Body of pancreas (tissue), 4 donors: ENCODE measurements at regions not wholly inside any gene's neighbourhood (a gene's known extent, or its start where the extent isn't known, plus 50 kb on each side); places are given as distances from the start of the nearest gene placed in this dataset.

Source experiments
- ATAC-seq: fragments of 150-250 bp; one replicate; pipeline ENCODE4 v1.9.1; 2016
- DNase-seq, 4 donors: peaks; one replicate each; pipeline ENCODE4 v3.0.0-alpha.2; 2019
- H3K27ac ChIP-seq, 4 donors: fragments of 200-600 bp; sonication (generic); 1 replicate in 3 of 4; 2 replicates in 1 of 4; pipeline versions ENCODE4 v1.5.1 to v1.6.1; 2016 to 2019; ENCODE audit warnings: mild to moderate bottlenecking in 1 of 4, mixed read lengths in 1 of 4, moderate library complexity in 1 of 4
- H3K27me3 ChIP-seq, 2 donors: fragments of 200-600 bp; sonication (generic); one replicate each; pipeline ENCODE4 v1.6.0; 2016; ENCODE audit warnings: mild to moderate bottlenecking in 1 of 2
- H3K36me3 ChIP-seq, 2 donors: fragments of 200-600 bp; sonication (generic); replicated peaks in 1 of 2; 2 replicates each; pipeline ENCODE4 v1.5.1; 2016; ENCODE audit warnings: low read depth in 2 of 2; ENCODE audit not compliant: insufficient read depth in 1 of 2
- H3K4me1 ChIP-seq: fragments of 200-600 bp; sonication (generic); one replicate; pipeline ENCODE4 v1.6.0; 2016
- H3K4me3 ChIP-seq, 2 donors: fragments of 200-600 bp; sonication (generic); 1 replicate in 1 of 2; 2 replicates in 1 of 2; pipeline ENCODE4 v1.5.1; 2016 to 2019
- H3K9me3 ChIP-seq, 3 donors: fragments of 200-600 bp; sonication (generic); 1 replicate in 2 of 3; 2 replicates in 1 of 3; pipeline ENCODE4 v1.5.1; 2016
- CTCF ChIP-seq, 7 experiments: fragments of 450-650 bp in 4 of 7; fragments of 200-600 bp in 3 of 7; sonication (generic) in 3 of 7; IDR thresholded peaks; one replicate each; pipeline ENCODE4 v1.5.1; 2016 to 2019; ENCODE audit warnings: antibody characterized with exemption in 7 of 7
- POLR2A ChIP-seq, 3 donors: fragments of 450-650 bp; IDR thresholded peaks; one replicate each; pipeline ENCODE4 v1.6.1; 2016; ENCODE audit warnings: antibody characterized with exemption in 3 of 3, mild to moderate bottlenecking in 2 of 3
- WGBS, 2 donors: methylation state at CpG; one replicate each; pipeline ENCODE4 v1.1.5; 2017; 5-methylcytosine and 5-hydroxymethylcytosine counted together
- intact Hi-C: fragments of 100-400 bp; cut with DNase I; formaldehyde crosslinking; loops from one replicate; pipeline ENCODE4 v1.15.1; 2023

GRCh38 chr13:81639984-81640582, 1299.2 kb upstream of the SPRY2 start:
- intact Hi-C loops, result no loop called here
- WGBS, 2 donors, result 58 to 59% methylated on average over 4 of the region's 4 CpGs
- Histone ChIP-seq H3K27ac (no peak overlapping the region), H3K27me3 (no peaks in the 10 kb centered on the region), H3K4me1 (no peaks in the 10 kb centered on the region), H3K4me3 (no peak overlapping the region), H3K9me3 (no peaks in the 10 kb centered on the region), H3K36me3 (no peaks in the 10 kb centered on the region)
- TF ChIP-seq CTCF (IDR thresholded peaks at IDR 0.05) (peak; percentile 19 to 45 (median 32)), POLR2A (IDR thresholded peaks at IDR 0.05) (no peak)
- no peak for ATAC-seq
- peak in 3 of 4 donors; percentile 12 to 24 (median 20) for DNase-seq

- no peak for DNase-seq
- no peak overlapping the region for H3K27ac ChIP-seq
- no peak for ATAC-seq
- no peak overlapping the region for H3K4me3 ChIP-seq
- H3K27me3 ChIP-seq, result no peaks in the 10 kb centered on the region
- 78 to 81% methylated on average over 2 of the region's 2 CpGs for WGBS, 2 donors
- H3K9me3 ChIP-seq, result no peaks in the 10 kb centered on the region
- intact Hi-C loops, result no loop called here
- no peaks in the 10 kb centered on the region for H3K36me3 ChIP-seq
- no peaks in the 10 kb centered on the region for H3K4me1 ChIP-seq
- TF ChIP-seq POLR2A (IDR thresholded peaks at IDR 0.05) (no peak), CTCF (IDR thresholded peaks at IDR 0.05) (no peak)
These were observed 1296.5 kb upstream of the SPRY2 start for GRCh38 chr13:81637457-81637856.

- Histone ChIP-seq H3K27ac (no peak overlapping the region), H3K27me3 (no peaks in the 10 kb centered on the region), H3K4me3 (no peak overlapping the region), H3K4me1 (no peaks in the 10 kb centered on the region), H3K9me3 (no peaks in the 10 kb centered on the region), H3K36me3 (no peaks in the 10 kb centered on the region)
- no peak for ATAC-seq
- TF ChIP-seq POLR2A (IDR thresholded peaks at IDR 0.05) (no peak), CTCF (IDR thresholded peaks at IDR 0.05) (no peak)
- DNase-seq, result no peak
- intact Hi-C loops, result no loop called here
These were observed 1295.2 kb upstream of the SPRY2 start for GRCh38 chr13:81636120-81636519.

- TF ChIP-seq CTCF (IDR thresholded peaks at IDR 0.05), result no peak
- TF ChIP-seq POLR2A (IDR thresholded peaks at IDR 0.05), result no peak
- WGBS, 2 donors, result 85 to 86% methylated on average over 2 of the region's 2 CpGs
These were observed 1274.1 kb upstream of the SPRY2 start for GRCh38 chr13:81615031-81615430.

GRCh38 chr13:81610644-81611043, 1269.7 kb upstream of the SPRY2 start:
- no peak overlapping the region for H3K4me3 ChIP-seq
- no peak for ATAC-seq
- TF ChIP-seq CTCF (IDR thresholded peaks at IDR 0.05) (peak in 1 of 7 experiments; percentile 26), POLR2A (IDR thresholded peaks at IDR 0.05) (no peak)
- H3K27me3 ChIP-seq, result no peaks in the 10 kb centered on the region
- H3K9me3 ChIP-seq, result no peaks in the 10 kb centered on the region
- WGBS, 2 donors, result 69 to 73% methylated on average over 1 of the region's 1 CpG
- intact Hi-C loops, result no loop called here
- DNase-seq, result no peak
- no peaks in the 10 kb centered on the region for H3K4me1 ChIP-seq
- no peak overlapping the region for H3K27ac ChIP-seq
- H3K36me3 ChIP-seq, result no peaks in the 10 kb centered on the region

More at GRCh38 chr13:81615031-81615430, 1274.1 kb upstream of the SPRY2 start:
- H3K36me3 ChIP-seq, result no peaks in the 10 kb centered on the region
- DNase-seq (no peak), ATAC-seq (no peak)
- no peaks in the 10 kb centered on the region for H3K9me3 ChIP-seq
- H3K4me3 ChIP-seq, result no peak overlapping the region
- H3K27ac ChIP-seq, result no peak overlapping the region
- no peaks in the 10 kb centered on the region for H3K4me1 ChIP-seq
- intact Hi-C loops, result no loop called here
- no peaks in the 10 kb centered on the region for H3K27me3 ChIP-seq
